RWPE2 (cell line): ENCODE measurements at regions not wholly inside any gene's neighbourhood (a gene's known extent, or its start where the extent isn't known, plus 50 kb on each side); places are given as distances from the start of the nearest gene placed in this dataset.

ENCODE experiments used
- ATAC-seq: fragments of 200-7000 bp; cut with Tn5 transposase; 3 replicates; pipeline ENCODE4 v1.9.1; 2021; ENCODE audit warnings: low read depth
- DNase-seq: peaks from one replicate; pipeline ENCODE4 v3.0.0-alpha.2; 2020; ENCODE audit warnings: low spot score
- H3K27ac ChIP-seq: fragments of 450-650 bp; 2 replicates; pipeline ENCODE4 v1.5.1; 2017; ENCODE audit warnings: mild to moderate bottlenecking; ENCODE audit not compliant: poor library complexity, severe bottlenecking
- H3K27me3 ChIP-seq: fragments of 250-450 bp; sonication (Bioruptor Pico); 2 replicates; pipeline ENCODE4 v1.5.1; 2021; ENCODE audit warnings: mild to moderate bottlenecking, moderate library complexity; ENCODE audit not compliant: insufficient read depth, poor library complexity, severe bottlenecking
- H3K36me3 ChIP-seq: fragments of 250-450 bp; sonication (Bioruptor Pico); 2 replicates; pipeline ENCODE4 v1.5.1; 2020; ENCODE audit warnings: low read depth, mild to moderate bottlenecking, moderate library complexity
- H3K4me1 ChIP-seq: fragments of 250-450 bp; sonication (Bioruptor Pico); 2 replicates; pipeline ENCODE4 v1.5.1; 2021; ENCODE audit warnings: mild to moderate bottlenecking, moderate library complexity; ENCODE audit not compliant: insufficient read depth, poor library complexity, severe bottlenecking
- H3K4me3 ChIP-seq: fragments of 250-450 bp; sonication (Bioruptor Pico); 2 replicates; pipeline ENCODE4 v1.5.1; 2021; ENCODE audit warnings: mild to moderate bottlenecking, moderate library complexity; ENCODE audit not compliant: severe bottlenecking
- H3K9me3 ChIP-seq: fragments of 250-450 bp; sonication (Bioruptor Pico); 2 replicates; pipeline ENCODE4 v1.5.1; 2021; ENCODE audit warnings: mild to moderate bottlenecking, moderate library complexity; ENCODE audit not compliant: severe bottlenecking
- CTCF ChIP-seq: fragments of 450-650 bp; IDR thresholded peaks from one replicate; pipeline ENCODE4 v1.5.1; 2017; ENCODE audit warnings: mild to moderate bottlenecking, moderate library complexity; ENCODE audit not compliant: poor library complexity, severe bottlenecking

GRCh38 chr21:30104241-30104640 lies 62.4 kb downstream of the CLDN17 start:
- no peak for TF ChIP-seq CTCF
- Histone ChIP-seq H3K9me3 (peaks cover 2% of the 10 kb centered on the region), H3K4me1 (peaks cover 6% of the 10 kb centered on the region), H3K4me3 (no peak overlapping the region), H3K27ac (no peak overlapping the region), H3K27me3 (no peaks in the 10 kb centered on the region), H3K36me3 (no peaks in the 10 kb centered on the region)
- DNase-seq (no peak), ATAC-seq (no peak)

GRCh38 chr21:30102871-30103270 lies 63.7 kb downstream of the CLDN17 start:
- Histone ChIP-seq H3K4me3 (no peak overlapping the region), H3K36me3 (no peaks in the 10 kb centered on the region), H3K27me3 (no peaks in the 10 kb centered on the region), H3K9me3 (no peaks in the 10 kb centered on the region), H3K4me1 (no peaks in the 10 kb centered on the region), H3K27ac (no peak overlapping the region)
- DNase-seq (no peak), ATAC-seq (no peak)
- no peak for TF ChIP-seq CTCF

GRCh38 chr21:30101967-30102366 lies 64.6 kb downstream of the CLDN17 start:
- Histone ChIP-seq H3K27ac (no peak overlapping the region), H3K4me1 (no peaks in the 10 kb centered on the region), H3K27me3 (no peaks in the 10 kb centered on the region), H3K4me3 (no peak overlapping the region), H3K36me3 (no peaks in the 10 kb centered on the region), H3K9me3 (no peaks in the 10 kb centered on the region)
- TF ChIP-seq CTCF = no peak
- no peak for DNase-seq
- no peak for ATAC-seq

GRCh38 chr21:30097791-30098190 lies 68.8 kb downstream of the CLDN17 start:
- Histone ChIP-seq H3K27ac (no peak overlapping the region), H3K4me1 (no peaks in the 10 kb centered on the region), H3K9me3 (no peaks in the 10 kb centered on the region), H3K4me3 (no peak overlapping the region), H3K27me3 (no peaks in the 10 kb centered on the region), H3K36me3 (no peaks in the 10 kb centered on the region)
- DNase-seq = no peak
- ATAC-seq = no peak
- no peak for TF ChIP-seq CTCF

- Histone ChIP-seq H3K4me3 (no peak overlapping the region), H3K27ac (no peak overlapping the region), H3K36me3 (no peaks in the 10 kb centered on the region), H3K4me1 (no peaks in the 10 kb centered on the region), H3K9me3 (no peaks in the 10 kb centered on the region), H3K27me3 (no peaks in the 10 kb centered on the region)
- no peak for DNase-seq
- ATAC-seq = no peak
- no peak for TF ChIP-seq CTCF
Measured at GRCh38 chr21:30083225-30083945, 83.2 kb downstream of the CLDN17 start.
